ENCODE measurements at regions not wholly inside any gene's neighbourhood (a gene's known extent, or its start where the extent isn't known, plus 50 kb on each side); places are given as distances from the start of the nearest gene placed in this dataset.

- TF ChIP-seq PHF8 (IDR thresholded peaks at IDR 0.05; ENCODE audit: borderline replicate concordance, low read length) (no peak), ZNF699 (CRISPR knock-in tag; IDR thresholded peaks at IDR 0.05; ENCODE audit: insufficient replicate concordance) (no peak), HIVEP1 (CRISPR knock-in tag; IDR thresholded peaks at IDR 0.05) (no peak), MAFF (IDR thresholded peaks at IDR 0.05; ENCODE audit: low read length) (no peak), ZNF277 (CRISPR knock-in tag; IDR thresholded peaks at IDR 0.05; ENCODE audit: borderline replicate concordance) (no peak), ZFPM2 (CRISPR knock-in tag; IDR thresholded peaks at IDR 0.05) (no peak), MCM5 (IDR thresholded peaks at IDR 0.05; ENCODE audit: low read depth) (no peak)
- peaks cover 2 to 4% of the 10 kb centered on the region in 2 experiments; a peak in 2 of 5 replicates for H3K27me3 ChIP-seq (ENCODE audit: control insufficient read depth in 2 of 2, insufficient read depth in 2 of 2, low read length in 2 of 2)
- H2AFZ ChIP-seq (ENCODE audit: low read depth, low read length), result no peak overlapping the region
- no peak overlapping the region for H3K27ac ChIP-seq (ENCODE audit: extremely low read depth, low read depth, low read length)
- H3K4me1 ChIP-seq (replicated peaks in 1 of 2; ENCODE audit: control insufficient read depth in 2 of 2, insufficient read depth in 2 of 2, low read length in 2 of 2), result no peaks in the 10 kb centered on the region; a peak in 2 of 5 replicates
- in situ Hi-C loops (cut with MboI) (no loop called here), intact Hi-C loops (cut with micrococcal nuclease) (no loop called here)
- H3K9ac ChIP-seq (ENCODE audit: insufficient read depth in 1 of 2, low read depth in 2 of 2, low read length in 2 of 2), result no peak overlapping the region
- BruUV-seq (replicated peaks), result no TSS peak
- DNase-seq (ENCODE audit: extremely low read depth in 1 of 4, low spot score in 3 of 4) (no peak), ATAC-seq (no peak), FAIRE-seq (no peak)
- H3K9me3 ChIP-seq (replicated peaks; ENCODE audit: control insufficient read depth, insufficient read depth, low read depth, low read length), result no peaks in the 10 kb centered on the region
- WGBS (ENCODE audit: insufficient coverage, low coverage, missing lambda C conversion rate), result 40% methylated on average over 2 of the region's 2 CpGs
- H3K4me2 ChIP-seq (ENCODE audit: insufficient read depth, low read length), result no peak overlapping the region
- ChIA-PET CTCF (ENCODE audit: low intra/inter-chr PET ratio) (no interaction called here), POLR2A (no interaction called here)
- H3K9me1 ChIP-seq (ENCODE audit: control insufficient read depth, insufficient read depth, low read length), result no peaks in the 10 kb centered on the region
- H4K20me1 ChIP-seq (replicated peaks; ENCODE audit: control insufficient read depth, insufficient read depth, low read length), result no peaks in the 10 kb centered on the region
- H3K36me3 ChIP-seq (ENCODE audit: control insufficient read depth, insufficient read depth, low read length), result no peaks in the 10 kb centered on the region
- no peak overlapping the region for H3K4me3 ChIP-seq
- no peaks in the 10 kb centered on the region for H3K79me2 ChIP-seq (ENCODE audit: control insufficient read depth, insufficient read depth, low read length)
Observed at GRCh38 chr2:128538396-128538795, 219.7 kb upstream of the HS6ST1 start.
